ENCODE measurements at regions not wholly inside any gene's neighbourhood (a gene's known extent, or its start where the extent isn't known, plus 50 kb on each side); places are given as distances from the start of the nearest gene placed in this dataset.

GRCh38 chr22:49446759-49447710, 380.6 kb downstream of the BRD1 start:
- DNase-seq (ENCODE audit: low spot score), result no peak

- peak; percentile 27 for DNase-seq (ENCODE audit: low spot score)
These were observed 381.4 kb downstream of the BRD1 start for GRCh38 chr22:49446145-49446758.

DNA sequence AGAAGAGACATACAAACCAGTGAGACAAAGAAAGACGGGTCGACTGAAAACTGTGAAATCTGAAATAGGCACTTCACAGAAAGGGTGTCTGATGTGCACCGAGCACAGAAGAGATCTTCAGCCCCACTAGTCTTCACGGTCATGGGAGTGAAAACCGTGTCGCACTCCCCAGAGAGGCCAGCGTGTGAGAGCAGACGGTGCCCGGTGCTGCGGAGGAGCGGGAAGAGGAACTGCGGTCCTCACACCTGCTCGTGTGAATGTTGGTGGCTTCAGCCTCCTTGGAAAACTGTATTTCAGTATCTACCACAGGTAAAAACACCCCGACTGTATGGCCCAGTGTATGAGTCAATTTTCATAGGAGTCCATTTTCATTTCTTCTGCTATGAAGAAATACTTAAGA, 382.9 kb downstream of the BRD1 start:
- no peak for DNase-seq (ENCODE audit: low spot score)

DNA sequence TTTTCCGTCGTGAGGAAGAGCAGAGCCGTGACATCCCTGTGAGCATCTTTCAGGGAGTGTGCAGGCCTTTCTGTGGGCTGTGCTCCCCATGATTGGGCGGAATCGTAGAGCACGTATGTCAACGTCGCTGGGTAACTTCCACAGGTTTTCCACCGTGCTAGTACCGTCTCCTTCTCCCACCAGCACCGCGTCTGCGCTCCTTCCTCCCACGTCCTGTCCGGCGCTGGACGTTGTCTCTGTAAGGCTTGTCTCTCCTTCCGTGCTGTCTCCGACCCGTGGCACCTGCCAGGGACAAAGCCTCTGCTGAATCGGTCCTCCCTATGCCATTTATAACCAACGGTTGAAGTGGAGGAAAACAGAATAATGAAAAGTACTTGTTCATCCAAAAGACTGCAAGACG, 386.7 kb downstream of the BRD1 start:
- DNase-seq (ENCODE audit: low spot score), result no peak

DNA sequence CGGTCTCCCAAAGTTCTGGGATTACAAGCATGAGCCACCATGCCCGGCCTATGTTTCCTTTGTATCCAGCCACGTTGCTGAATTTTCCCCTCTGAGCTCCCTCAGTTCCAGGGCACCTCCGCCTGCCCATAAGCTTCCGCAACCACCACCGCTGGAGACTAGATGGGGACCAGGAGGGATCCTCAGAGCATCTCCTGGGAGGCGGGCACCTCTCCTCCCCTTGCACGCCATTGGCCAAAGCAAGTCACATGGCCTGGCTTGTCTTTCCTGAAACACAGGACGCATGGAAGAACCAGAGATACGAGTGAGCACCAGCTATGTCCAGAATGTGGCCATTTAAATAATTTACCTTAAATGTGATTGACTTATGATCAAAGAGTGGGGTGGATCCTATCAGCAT, 388.3 kb downstream of the BRD1 start:
- DNase-seq (ENCODE audit: low spot score), result no peak

- DNase-seq (ENCODE audit: low spot score), result no peak
These were observed 389.7 kb downstream of the BRD1 start for GRCh38 chr22:49437956-49438355.

DNA sequence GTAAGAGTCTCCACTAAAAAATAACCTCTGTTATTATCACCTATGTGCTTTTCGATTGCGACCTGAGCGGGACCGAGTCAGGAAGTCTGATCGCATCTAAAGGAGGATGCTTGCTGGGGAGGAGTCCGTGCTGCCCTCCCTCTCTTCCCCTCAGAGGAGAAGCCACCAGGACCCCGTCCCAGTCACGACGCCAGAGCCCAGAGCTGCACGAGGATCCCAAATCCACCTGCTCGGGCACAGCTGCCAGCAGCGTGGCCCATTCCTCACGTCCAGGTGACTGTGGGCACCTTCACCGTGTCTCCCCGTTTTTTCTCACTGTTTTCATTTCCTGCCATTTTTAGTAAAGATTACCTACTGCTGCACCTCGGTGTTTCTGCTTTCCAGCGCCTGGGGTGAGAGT, 390.3 kb downstream of the BRD1 start:
- no peak for DNase-seq (ENCODE audit: low spot score)

- DNase-seq (ENCODE audit: low spot score), result no peak
These were observed 391.6 kb downstream of the BRD1 start for GRCh38 chr22:49436056-49436455.

- no peak for DNase-seq (ENCODE audit: low spot score)
These were observed 392.1 kb downstream of the BRD1 start for GRCh38 chr22:49435596-49435995.

DNA sequence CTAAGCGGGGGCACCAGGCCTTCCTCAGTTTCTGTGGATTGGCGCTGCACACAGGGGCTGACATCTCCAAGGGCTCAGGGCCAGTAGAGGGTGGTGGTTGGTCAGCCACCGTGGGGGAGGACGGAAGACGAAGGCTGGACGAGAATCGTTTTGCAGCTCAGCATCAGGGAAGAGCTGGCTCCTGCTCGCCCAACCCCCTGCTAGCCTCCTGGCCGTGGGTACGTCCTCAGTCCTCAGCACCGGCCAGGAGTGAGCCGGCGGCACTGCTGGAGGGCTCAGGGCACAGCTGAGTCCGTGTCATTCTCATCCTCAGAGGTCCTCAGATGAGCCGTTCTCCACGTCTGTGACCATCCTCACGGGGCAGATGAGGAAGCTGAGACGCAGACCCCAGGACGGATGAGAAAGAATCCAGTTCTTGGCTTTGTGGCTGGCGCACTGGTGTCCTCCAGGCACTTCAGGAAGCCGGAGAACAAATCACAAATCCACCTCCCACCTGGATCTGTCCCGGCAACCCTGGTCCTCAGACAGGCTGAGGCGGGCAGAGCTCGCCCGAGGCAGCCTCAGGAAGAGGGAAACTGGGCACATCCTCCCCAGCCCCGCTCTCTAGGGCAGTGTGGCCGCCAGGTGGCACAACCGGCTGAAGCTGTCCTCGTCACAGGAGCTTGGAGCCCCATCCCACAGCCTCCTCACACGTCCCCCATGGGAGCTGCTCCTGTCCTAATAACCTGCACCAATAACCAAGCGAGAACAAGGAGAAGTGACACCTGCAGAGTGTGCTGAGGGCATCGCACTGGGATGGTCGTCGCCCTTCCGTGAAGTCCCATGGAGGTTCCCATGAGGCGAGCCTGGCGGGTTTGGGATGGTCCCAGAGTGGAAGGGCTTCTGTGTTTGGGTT, 393.7 kb downstream of the BRD1 start:
- no peak for DNase-seq (ENCODE audit: low spot score)

GRCh38 chr22:49432897-49433443, 394.7 kb downstream of the BRD1 start:
- DNase-seq (ENCODE audit: low spot score), result no peak

DNA sequence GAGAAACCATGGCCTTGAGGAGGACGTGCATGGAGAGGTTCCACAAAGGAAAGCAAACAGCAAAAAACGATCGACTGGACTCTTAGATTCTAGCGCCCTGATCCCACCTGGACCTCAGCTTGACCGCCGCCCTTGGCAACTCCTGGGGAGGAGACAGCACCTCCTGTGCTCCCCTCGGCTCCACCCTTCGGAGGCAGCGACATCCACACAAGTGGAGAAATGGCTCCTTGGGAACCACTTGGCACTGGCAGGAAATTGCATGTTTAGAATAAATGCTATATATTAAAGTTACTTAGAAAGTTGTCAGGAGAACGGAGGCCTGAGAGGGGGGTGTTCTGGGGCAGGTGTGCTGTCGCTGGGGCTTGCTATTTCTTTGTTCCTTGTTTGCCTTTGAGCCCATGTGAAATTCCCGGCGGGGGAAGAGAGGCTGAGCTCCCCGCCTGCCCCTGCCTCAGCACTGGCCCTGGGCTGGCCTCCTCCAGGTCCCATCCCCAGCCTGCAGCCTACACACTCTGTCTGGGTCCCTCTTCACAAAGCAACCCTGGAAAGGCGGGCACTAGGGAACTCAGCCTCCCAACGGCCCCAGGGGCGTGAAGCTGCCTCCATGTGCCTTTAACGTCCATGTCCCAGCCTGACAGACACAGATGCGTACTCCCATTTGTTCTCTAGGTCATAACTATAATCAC, 395.3 kb downstream of the BRD1 start:
- DNase-seq (ENCODE audit: low spot score), result no peak

GRCh38 chr22:49431551-49431950, 396.1 kb downstream of the BRD1 start:
- no peak for DNase-seq (ENCODE audit: low spot score)

DNA sequence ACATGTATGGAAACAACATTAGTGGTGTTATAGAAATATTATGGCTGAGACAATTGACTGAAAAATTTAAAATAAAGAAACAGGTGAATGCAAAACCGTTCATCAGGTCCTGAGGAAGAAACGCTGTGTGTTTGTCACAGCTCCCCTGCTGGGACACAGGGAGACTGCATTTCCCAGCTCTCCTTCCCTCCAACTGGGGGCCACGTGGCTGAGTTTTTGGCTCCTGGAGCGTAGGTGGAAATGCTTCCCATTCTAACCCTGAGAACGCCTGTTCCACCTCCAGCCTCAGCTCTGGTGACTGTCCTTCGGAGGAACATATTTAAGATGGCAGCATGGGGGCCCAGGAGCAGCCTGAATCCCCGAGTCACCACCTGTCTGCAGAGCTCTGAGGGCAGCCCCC, 398.6 kb downstream of the BRD1 start:
- DNase-seq (ENCODE audit: low spot score), result no peak

GRCh38 chr22:49427941-49428340, 399.7 kb downstream of the BRD1 start:
- no peak for DNase-seq (ENCODE audit: low spot score)

DNA sequence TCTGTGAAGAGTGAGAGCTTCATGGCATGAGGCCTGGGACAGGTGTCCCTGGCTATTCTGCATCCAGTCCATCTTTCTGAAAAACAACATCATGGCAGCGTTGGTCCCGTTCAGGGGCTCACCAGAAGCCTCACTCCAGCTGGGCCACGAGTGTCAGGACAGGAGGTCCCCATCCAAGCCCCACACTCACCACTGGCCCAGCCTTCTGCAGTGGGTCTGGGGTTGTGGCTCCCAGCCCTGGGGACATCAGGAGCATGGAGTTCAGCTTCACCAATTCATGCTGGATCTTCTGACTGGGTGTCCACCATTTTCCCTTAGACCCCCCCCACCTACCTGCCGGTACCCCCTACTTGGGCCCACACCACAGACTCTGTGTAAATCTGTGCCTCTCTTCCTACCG, 400.3 kb downstream of the BRD1 start:
- no peak for DNase-seq (ENCODE audit: low spot score)

DNA sequence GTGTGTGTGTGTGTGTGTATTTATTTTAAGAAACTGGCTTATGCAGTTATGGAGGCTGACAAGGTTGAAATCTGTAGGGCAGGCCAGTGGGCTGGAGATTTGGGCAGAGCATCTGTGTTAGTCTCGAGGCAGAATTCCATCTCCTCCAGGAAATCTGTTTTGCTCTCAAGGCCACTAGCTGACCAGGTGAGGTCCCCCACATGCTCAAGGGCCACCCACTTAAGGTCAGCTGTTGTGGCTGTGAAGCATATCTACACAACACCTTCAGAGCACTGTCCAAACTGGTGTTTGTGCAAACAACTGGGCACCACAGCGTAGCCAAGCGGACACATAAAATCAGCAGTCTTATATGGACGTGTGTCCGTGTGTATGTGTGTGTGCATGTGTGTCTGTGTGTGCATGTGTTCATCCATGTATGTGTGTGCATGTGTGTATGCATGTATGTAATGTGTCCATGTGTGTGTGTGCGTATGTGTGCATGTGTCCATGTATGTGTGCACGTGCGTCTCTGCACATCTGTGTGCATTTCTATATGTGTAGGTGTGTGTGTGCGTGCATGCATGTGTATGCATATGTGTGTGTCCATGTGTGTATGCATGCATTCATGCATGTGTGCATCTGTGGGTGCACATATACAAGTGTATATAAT, 400.9 kb downstream of the BRD1 start:
- DNase-seq (ENCODE audit: low spot score), result no peak

DNA sequence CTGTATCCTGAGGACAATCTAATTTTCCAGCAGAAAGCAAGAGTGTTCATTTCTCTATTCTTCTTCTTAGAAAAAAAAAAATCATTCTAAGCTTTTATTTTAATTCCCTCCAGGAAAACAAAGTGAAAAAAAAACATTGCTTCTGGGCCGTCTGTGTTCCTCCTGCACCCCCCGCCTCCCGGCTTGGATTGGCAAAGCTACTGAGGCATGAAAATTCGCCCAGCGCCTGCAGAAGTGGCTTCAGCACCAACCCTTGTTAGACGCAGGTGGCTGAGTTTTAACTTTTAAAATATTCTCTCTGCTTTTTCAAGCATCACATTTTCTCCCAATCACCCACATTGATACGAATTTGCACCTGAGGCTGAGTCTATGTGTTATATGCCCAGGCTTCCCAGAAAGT, 401.6 kb downstream of the BRD1 start:
- DNase-seq (ENCODE audit: low spot score), result no peak

GRCh38 chr22:49425356-49425755, 402.3 kb downstream of the BRD1 start:
- DNase-seq (ENCODE audit: low spot score), result no peak

GRCh38 chr22:49424893-49425270, 402.8 kb downstream of the BRD1 start:
- DNase-seq (ENCODE audit: low spot score), result no peak

- no peak for DNase-seq (ENCODE audit: low spot score)
These were observed 404.5 kb downstream of the BRD1 start for GRCh38 chr22:49423125-49423650.

All from umbilical cord (tissue), 1 donor.